ENCODE measurements at regions not wholly inside any gene's neighbourhood (a gene's known extent, or its start where the extent isn't known, plus 50 kb on each side); places are given as distances from the start of the nearest gene placed in this dataset.

DNA sequence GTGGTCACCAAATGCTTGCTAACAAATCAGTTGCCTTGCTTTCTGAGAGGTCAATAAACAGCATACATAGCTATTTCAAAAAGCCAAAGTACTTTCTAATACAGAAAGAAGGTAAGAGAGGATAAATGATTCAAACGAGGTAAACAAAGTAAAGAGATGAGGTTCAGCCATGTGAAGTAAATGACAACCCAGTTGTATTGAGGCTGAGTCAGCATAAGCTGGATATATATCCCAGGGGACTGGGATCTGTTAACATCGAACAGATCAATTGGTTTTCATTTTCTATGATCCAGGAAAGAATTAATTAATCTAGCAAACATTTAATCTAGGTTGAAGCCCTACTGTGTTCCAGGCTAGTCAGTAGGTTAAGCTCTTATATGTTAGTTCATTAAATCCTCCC lies 97.3 kb upstream of the GRIA3 start:
- TF ChIP-seq TCF12 (IDR thresholded peaks at IDR 0.05; ENCODE audit: low read depth, low read length) (no peak), ASH2L (IDR thresholded peaks at IDR 0.05; ENCODE audit: borderline replicate concordance, low read depth) (no peak), SP1 (IDR thresholded peaks at IDR 0.05; ENCODE audit: low read depth, low read length) (no peak), BRCA1 (IDR thresholded peaks at IDR 0.05; ENCODE audit: low read depth, low read length) (no peak), MYC (IDR thresholded peaks at IDR 0.05; ENCODE audit: insufficient read depth, insufficient read length, insufficient replicate concordance, low read length, severe bottlenecking) (no peak), SIX5 (IDR thresholded peaks at IDR 0.05; ENCODE audit: low read depth, low read length, severe bottlenecking) (no peak), POLR2A (IDR thresholded peaks at IDR 0.05; ENCODE audit: low read depth, low read length) (no peak)
- TF ChIP-seq, protein P1, sequence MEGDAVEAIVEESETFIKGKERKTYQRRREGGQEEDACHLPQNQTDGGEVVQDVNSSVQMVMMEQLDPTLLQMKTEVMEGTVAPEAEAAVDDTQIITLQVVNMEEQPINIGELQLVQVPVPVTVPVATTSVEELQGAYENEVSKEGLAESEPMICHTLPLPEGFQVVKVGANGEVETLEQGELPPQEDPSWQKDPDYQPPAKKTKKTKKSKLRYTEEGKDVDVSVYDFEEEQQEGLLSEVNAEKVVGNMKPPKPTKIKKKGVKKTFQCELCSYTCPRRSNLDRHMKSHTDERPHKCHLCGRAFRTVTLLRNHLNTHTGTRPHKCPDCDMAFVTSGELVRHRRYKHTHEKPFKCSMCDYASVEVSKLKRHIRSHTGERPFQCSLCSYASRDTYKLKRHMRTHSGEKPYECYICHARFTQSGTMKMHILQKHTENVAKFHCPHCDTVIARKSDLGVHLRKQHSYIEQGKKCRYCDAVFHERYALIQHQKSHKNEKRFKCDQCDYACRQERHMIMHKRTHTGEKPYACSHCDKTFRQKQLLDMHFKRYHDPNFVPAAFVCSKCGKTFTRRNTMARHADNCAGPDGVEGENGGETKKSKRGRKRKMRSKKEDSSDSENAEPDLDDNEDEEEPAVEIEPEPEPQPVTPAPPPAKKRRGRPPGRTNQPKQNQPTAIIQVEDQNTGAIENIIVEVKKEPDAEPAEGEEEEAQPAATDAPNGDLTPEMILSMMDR (IDR thresholded peaks at IDR 0.05 in 2 of 3, conservative IDR thresholded peaks at IDR 0.05 in 1 of 3; ENCODE audit: control insufficient read depth in 2 of 3, extremely low read depth in 1 of 3, insufficient read depth in 1 of 3, low read depth in 3 of 3, low read length in 3 of 3) = no peak

Data from GM12878 (cell line).